ENCODE measurements at regions not wholly inside any gene's neighbourhood (a gene's known extent, or its start where the extent isn't known, plus 50 kb on each side); places are given as distances from the start of the nearest gene placed in this dataset.

GRCh38 chr20:52279706-52280105 is 88.1 kb upstream of the ZFP64 start:
- TF ChIP-seq POLR2A (IDR thresholded peaks at IDR 0.05; ENCODE audit: low read depth, low read length) (no peak), TAF1 (IDR thresholded peaks at IDR 0.05; ENCODE audit: borderline replicate concordance, low read depth, low read length) (no peak), POLR2AphosphoS5 (IDR thresholded peaks at IDR 0.05; ENCODE audit: low read depth, low read length) (no peak)

Data from GM12892 (cell line).